GM21423 (cell line): ENCODE measurements at regions not wholly inside any gene's neighbourhood (a gene's known extent, or its start where the extent isn't known, plus 50 kb on each side); places are given as distances from the start of the nearest gene placed in this dataset.
A peak's percentile ranks its signal among the peaks of the same experiment; 100 is the strongest.
"Not testable (repeated sequence)": the region's sequence is repeated elsewhere in the genome, so short reads cannot be mapped to it uniquely, and the experiment has no call there.

ENCODE experiments used
- ATAC-seq: cut with Tn5 transposase; IDR thresholded peaks from one replicate; pipeline ENCODE4 v1.9.1; 2021; ENCODE audit warnings: mild to moderate bottlenecking, moderate library complexity; ENCODE audit not compliant: unreplicated experiment

- no peak for ATAC-seq
These were observed 56.1 kb upstream of the TMEM132D start for GRCh38 chr12:129959889-129960288.

- no peak for ATAC-seq
These were observed 57.3 kb upstream of the TMEM132D start for GRCh38 chr12:129961091-129961490.

GRCh38 chr12:129961856-129962255 is 58.0 kb upstream of the TMEM132D start:
- no peak for ATAC-seq

- no peak for ATAC-seq
These were observed 60.5 kb upstream of the TMEM132D start for GRCh38 chr12:129964300-129964699.

GRCh38 chr12:129964826-129965457 is 61.1 kb upstream of the TMEM132D start:
- ATAC-seq, result no peak

- no peak for ATAC-seq
These were observed 62.5 kb upstream of the TMEM132D start for GRCh38 chr12:129966146-129966995.

- ATAC-seq, result no peak
These were observed 67.9 kb upstream of the TMEM132D start for GRCh38 chr12:129971721-129972120.

GRCh38 chr12:129973236-129973961 is 69.6 kb upstream of the TMEM132D start:
- ATAC-seq, result no peak

- ATAC-seq, result no peak
These were observed 80.3 kb upstream of the TMEM132D start for GRCh38 chr12:129984106-129984505.

GRCh38 chr12:129987841-129988240 is 84.0 kb upstream of the TMEM132D start:
- ATAC-seq, result no peak

- ATAC-seq, result no peak
These were observed 90.8 kb upstream of the TMEM132D start for GRCh38 chr12:129994634-129995033.

GRCh38 chr12:129997239-129997638 is 93.4 kb upstream of the TMEM132D start:
- no peak for ATAC-seq

GRCh38 chr12:130004310-130004877 is 100.6 kb upstream of the TMEM132D start:
- ATAC-seq, result not testable (repeated sequence)

GRCh38 chr12:130007771-130008170 is 103.9 kb upstream of the TMEM132D start:
- ATAC-seq, result no peak

GRCh38 chr12:130008241-130008640 is 104.4 kb upstream of the TMEM132D start:
- ATAC-seq, result no peak

GRCh38 chr12:130009961-130010360 is 106.1 kb upstream of the TMEM132D start:
- no peak for ATAC-seq

- no peak for ATAC-seq
These were observed 108.0 kb upstream of the TMEM132D start for GRCh38 chr12:130011611-130012385.

- peak; percentile 81 for ATAC-seq
These were observed 110.1 kb upstream of the TMEM132D start for GRCh38 chr12:130013771-130014484.

GRCh38 chr12:130014485-130014807 is 110.6 kb upstream of the TMEM132D start:
- ATAC-seq, result no peak

- ATAC-seq, result no peak
These were observed 112.4 kb upstream of the TMEM132D start for GRCh38 chr12:130016194-130016593.
